HG03521 (cell line): ENCODE measurements at regions not wholly inside any gene's neighbourhood (a gene's known extent, or its start where the extent isn't known, plus 50 kb on each side); places are given as distances from the start of the nearest gene placed in this dataset.
"Not testable (repeated sequence)": the region's sequence is repeated elsewhere in the genome, so short reads cannot be mapped to it uniquely, and the experiment has no call there.

Experiments used
- ATAC-seq: cut with Tn5 transposase; IDR thresholded peaks from one replicate; pipeline ENCODE4 v1.9.1; 2021; ENCODE audit warnings: mild to moderate bottlenecking, moderate library complexity; ENCODE audit not compliant: unreplicated experiment

DNA sequence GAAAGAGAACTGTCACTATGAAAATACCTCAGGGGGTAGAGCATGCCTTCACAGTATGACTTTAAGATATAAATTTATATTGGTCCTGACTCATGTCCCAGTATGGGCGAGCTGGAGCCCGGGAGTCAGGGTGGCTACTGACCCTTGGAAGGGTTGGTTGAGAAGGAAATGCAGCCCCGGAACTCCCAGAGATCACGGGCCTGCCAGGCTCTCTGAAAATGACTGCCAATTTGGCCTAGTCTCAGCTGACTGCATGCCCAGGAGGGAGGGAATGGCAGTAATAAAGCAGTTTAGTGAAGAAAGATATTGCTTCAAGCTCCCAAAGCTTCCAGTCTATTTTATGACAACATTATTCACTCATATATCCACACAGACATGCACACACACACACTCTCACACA is 299.0 kb downstream of the NR2F2 start:
- no peak for ATAC-seq

DNA sequence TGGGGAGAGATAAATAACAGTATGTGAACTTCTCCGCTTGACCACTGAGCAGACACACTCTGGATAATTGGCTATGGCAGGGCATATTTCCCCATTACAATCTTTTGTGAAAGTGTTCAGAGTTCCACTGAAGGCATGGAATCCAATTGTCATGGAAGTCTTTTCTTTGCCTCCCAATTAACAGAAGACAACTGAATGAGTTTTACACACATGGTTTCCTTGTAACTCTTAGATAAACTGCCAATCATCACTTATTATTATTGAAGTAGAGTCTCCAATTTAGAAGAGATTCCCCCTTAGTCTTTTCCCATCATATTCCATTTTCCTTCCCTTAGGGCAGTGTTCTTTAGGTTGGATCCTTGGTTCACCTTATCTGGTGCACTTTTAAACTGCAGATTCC is 308.3 kb downstream of the NR2F2 start:
- no peak for ATAC-seq

DNA sequence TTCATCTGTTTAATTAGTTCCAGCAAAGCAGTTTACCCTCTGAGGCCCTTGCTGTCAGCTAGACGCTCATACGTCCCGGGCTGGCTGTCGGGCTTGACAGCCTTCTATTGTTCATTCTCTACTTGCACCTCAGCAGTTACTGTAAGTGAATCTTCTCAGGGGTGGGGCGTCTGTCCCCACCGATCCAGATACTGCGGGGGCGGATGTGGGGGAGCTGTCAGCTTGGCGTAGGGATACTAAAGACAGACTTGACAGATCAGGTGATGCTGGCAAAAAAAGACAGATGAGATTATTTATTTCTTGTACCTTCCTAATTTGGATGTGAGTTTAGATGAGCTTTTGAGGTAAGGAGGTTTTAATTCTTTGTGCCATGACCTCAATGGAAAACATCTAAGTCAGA is 315.3 kb downstream of the NR2F2 start:
- ATAC-seq, result no peak

DNA sequence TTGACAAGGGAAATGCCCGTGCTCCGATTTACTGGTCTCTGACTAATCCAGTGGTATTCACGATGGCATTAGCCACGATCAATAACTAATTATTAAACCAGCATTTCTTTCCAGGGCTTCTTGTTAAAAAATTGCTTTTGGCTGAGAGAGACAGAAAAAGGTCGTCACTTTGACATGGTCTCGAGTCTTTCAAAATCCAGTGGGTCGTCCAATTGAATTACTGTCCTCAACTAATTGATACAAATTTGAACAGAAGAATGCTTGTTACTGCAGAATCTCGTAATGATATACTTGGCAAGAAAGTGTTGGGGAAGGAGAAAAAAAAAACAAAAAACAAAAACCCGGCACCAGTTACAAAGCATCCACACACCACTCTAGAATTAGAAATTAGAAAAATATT is 318.4 kb downstream of the NR2F2 start:
- ATAC-seq, result no peak

DNA sequence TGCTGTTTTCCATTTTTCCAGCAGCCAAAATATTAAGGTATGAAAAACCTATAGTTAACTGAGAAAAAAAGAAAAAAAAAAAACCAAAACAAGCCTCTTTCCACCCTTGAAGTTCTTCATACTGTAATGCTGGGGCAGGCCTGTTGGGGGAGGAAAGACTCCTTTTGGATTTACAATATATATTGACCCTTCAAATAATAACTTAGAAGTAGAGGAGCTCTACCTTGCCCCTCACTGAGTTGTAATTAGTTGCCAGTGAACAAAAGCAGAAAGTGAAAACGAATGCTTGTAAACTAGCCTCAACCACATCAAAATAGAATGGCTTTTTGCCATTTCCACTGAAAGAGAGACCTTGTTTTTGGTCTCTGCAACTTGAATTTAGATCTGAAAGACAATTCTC is 326.6 kb downstream of the NR2F2 start:
- ATAC-seq, result no peak

DNA sequence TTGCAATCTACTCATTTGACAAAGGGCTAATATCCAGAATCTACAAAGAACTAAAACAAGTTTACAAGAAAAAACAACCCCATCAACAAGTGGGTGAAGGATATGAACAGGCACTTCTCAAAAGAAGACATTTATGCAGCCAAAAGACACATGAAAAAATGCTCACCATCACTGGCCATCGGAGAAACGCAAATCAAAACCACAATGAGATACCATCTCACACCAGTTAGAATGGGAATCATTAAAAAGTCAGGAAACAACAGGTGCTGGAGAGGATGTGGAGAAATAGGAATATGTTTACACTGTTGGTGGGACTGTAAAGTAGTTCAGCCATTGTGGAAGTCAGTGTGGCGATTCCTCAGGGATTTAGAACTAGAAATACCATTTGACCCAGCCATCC is 336.5 kb downstream of the NR2F2 start:
- not testable (repeated sequence) for ATAC-seq

DNA sequence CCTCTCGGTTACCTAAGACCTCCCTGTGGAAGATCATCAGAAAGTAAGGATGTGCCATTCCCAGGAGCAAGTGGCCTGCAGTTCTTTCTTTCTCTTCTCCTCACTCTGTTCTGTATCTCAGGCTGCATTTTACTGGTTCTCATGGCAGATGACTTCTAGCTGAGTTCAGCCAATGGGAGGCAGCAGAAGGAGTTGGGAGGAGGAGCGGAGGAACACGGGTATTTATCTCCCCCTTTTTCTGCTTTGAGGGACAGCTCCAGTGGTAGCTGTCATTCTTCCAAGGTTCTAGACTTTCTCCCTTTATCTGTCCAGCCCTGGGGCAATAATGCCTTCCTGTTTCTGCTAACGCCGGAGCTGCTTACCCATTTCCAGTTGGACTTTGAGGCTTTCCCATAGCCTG is 339.9 kb downstream of the NR2F2 start:
- ATAC-seq, result no peak

DNA sequence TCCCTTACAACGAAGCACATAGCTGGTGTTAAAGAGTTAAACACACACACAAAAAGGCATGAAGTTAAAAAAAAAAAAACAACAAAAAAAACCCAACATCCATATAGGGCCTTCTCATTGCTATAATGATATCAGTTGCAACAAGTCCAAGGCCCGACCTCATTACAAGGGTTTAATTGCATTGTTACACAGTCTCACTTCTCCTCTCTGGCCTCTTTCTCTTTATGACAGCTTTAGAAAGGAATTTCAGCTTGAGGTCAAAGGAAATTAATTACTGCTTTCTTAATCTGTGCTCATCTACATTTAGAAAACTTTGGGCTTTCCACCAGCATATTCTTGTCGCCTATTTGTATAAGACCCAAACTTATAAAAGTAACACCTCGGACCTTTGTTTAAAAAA is 342.1 kb downstream of the NR2F2 start:
- ATAC-seq, result no peak

DNA sequence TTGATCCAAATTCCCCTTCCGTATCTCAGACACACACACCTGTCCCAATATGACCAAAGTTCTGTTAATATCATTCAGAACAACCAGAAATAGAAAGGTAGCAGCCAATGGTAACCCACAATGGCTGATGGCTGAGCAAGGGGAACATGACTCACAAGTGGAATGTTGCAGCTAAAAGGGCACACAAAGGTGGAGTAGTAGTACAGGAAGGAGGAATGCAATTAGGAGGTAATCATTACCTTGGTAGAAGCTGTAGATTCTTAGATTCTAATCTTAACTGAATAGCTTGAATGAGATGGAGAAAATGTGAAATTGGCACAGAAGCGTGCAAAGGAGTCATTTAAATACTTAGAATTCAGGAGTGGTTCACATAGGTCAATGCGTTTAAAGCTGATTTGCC is 347.9 kb downstream of the NR2F2 start:
- ATAC-seq, result no peak

DNA sequence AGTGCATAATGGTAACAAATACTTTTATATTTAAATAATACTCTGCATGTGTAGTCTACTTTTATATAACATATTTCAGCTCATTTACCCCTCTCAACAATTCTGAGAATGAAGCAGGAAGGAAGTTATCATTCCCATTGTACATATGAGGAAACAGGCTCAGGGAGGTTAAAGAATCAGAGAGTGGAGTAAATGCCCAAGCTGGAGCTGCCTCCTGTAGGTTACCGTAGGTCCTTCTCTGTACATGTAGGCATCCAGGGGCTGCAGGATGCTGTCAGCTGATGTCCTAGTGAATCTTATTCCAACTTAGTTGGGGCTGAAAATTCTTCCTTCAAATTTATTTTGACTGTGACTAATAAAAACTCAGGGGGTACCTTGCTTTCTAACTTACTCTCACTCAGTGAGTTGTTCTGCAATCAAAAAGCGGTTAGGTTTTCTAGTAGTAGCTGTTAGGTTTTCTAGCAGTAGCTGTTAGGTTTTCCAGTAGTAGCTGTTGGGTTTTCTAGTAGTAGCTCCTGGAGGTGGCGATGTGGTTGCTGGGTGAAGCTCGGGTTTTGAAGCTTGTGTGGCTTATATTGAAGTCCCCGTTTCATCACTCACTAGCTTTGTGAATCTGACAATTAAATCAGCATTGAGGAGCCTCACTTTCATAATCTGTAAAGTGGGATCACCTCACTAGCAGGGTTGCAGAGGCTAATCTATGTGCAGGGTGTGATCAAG is 357.0 kb downstream of the NR2F2 start:
- ATAC-seq, result no peak

DNA sequence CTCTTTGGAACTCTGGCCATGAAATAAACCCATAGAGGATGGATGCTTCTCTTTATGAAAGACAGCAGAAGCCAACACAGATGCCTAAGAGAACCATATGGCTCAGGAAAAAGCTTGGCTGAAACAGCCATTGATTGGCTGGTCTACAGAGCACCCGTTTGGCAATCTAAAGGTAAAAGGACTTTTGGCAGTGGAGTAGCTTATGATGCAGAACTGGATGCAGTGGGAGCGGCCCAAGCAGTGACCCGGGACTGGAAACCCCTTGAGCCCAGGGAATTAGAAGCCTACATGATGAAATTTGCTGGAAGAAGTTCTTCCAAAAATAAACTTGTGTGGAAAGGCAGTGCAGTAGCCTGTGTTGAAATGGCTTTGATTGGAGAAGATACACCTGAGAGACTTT is 360.2 kb downstream of the NR2F2 start:
- ATAC-seq, result no peak

DNA sequence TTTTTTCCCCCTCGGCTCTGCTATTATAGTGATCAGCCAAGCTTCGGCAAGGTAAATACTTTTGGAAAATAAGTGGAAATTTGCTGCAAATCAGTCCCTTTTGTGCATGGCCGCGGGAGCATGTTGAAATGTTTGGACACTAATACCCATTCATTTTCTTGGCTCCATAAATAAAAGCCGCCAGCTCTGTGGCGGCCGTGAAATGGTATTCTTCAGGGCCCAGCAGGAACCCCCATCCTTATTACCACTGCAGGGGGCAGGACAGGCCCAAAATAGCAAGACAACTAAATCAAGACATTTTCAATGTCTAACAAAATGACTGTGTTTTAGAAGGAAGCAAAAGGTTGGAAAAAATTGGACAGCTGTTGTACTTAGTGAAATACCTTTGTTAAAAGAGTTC is 362.3 kb downstream of the NR2F2 start:
- no peak for ATAC-seq

DNA sequence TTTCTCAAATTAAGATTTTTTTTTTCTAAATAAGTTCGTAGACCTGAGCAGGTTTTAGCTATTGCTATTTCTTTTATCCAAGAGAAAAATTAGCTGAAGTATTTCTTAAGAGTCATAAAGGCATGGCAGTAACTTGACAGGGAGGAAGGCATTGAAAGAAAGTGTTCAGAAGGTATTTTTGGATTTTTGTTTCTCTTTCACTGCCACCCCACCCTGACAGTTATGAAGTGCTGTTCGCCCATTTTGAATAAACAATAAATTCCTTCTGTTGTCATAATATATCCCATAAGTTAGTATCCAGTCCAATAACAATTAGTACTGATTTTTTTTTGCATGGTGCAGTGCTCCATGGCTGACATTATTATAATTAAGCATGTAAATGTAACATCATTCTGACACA is 363.0 kb downstream of the NR2F2 start:
- ATAC-seq, result no peak

DNA sequence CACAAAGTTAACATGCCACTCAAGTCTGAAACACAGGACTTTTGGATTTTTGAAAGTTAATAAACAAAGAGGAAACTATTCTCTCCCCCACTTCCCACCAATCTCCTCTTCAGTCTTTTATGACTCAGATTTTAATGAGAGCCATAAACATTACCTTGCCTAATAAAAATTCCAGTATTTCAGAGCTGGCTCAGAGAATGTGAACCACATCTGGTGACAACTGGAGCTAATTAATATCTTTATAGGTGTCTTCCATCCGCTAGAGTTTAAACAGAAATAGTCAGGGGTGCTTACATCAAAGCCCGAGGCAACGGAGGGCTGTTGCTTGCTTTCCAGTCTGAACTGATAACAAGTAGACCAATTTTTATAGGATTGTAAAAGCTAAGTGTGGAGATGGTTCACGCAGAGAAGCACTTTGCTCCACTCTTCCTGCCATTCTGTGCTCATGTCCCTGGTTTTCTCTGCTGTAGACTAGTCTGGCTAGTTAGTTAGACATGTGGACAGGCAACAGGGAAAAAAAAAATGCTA is 363.6 kb downstream of the NR2F2 start:
- no peak for ATAC-seq

DNA sequence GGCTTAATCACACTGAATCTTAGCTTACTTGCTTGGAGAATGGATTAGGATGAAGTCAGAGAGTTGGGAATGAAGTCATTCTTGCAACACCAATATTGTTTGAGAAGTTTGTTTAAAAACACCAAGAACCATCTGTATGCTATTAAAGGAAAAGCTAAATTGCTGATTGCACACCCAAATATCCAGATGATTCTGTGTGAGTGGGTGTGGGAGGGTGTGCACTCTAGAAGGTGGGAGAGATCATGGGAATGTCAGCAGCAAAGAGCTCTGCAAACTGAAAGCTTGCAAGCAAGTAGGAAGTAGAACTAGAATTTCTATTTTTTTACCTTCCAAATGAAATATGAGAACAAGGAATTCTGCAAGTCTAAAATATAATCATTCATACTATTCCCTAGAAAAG is 364.9 kb downstream of the NR2F2 start:
- ATAC-seq, result no peak

DNA sequence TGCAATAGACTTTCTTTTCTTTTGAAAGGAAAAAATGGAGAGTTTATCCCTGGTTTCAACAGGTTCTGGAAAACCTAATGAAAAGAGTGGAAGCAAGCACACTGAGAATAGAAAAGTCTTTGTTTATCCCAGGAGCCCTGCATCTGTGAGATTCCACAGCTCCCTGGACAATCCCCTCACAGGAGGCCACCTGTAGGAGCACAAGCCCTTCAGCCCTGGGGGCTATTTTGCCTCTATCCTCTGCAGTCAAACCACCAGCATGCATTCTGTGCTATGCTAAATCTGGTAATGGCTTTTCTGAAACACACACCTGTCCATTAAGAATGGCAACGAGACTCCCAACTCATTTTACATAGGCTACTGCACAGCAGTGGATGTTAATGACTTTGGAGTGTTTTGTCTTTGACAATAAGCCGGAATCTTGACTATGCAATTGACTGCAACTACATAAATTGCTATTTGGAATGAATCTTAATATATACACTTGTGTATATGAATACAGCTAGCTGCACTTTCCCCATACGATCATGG is 369.4 kb downstream of the NR2F2 start:
- ATAC-seq, result no peak

DNA sequence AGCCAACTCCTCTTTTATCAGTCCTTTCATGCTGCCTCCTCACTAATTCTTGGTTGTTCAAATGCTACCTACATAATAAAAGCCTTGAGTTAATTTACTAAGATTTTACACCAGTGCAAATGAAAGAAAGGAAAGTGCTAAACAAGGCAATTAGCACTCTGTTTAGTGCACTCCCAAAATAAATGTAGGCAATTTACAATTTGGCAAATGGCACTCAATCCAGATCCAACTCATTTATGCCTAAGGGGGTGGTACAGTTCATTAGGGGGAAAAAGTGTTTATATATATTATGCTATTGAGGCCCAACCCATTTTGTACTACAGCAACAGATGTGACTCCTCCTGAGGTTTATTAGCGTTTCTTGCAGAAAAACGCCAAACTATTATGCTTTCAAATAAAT is 370.1 kb downstream of the NR2F2 start:
- ATAC-seq, result no peak

DNA sequence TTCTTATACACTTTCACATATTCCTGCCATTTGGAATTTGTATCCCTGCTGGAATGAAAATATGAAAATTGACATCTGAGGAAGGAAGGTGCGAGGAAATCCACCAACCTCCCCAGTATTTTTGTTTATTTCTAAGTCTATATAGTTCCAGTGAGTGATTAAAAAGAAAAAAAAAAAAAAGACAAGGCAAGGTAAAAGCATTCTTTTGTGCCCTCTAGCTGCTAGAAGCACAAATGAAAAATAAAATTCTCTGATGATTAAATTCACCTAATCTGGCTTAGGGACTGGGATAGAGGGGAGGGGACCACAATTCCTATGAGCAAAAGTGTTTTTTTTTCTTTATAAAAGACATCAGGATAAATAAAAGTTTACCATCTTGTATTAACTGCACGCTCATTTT is 370.9 kb downstream of the NR2F2 start:
- no peak for ATAC-seq

DNA sequence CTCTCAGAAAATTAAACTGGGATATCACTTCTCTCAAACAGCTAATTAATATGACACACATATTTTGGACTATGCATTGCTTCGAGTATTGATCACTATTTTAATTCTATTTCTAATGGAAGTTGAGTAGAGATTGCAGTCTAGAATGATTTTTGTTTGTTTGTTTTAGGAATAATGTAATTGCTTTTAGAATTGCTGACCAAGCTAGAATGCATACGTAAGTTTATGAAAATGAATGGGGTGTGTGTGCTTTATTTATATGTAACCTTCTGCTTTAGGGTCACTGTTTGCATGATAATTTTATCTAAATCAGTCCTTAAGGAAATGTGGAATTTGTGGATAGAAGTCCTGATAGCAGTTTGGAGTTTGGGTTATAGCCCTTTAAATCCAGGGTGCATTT is 371.4 kb downstream of the NR2F2 start:
- ATAC-seq, result no peak

DNA sequence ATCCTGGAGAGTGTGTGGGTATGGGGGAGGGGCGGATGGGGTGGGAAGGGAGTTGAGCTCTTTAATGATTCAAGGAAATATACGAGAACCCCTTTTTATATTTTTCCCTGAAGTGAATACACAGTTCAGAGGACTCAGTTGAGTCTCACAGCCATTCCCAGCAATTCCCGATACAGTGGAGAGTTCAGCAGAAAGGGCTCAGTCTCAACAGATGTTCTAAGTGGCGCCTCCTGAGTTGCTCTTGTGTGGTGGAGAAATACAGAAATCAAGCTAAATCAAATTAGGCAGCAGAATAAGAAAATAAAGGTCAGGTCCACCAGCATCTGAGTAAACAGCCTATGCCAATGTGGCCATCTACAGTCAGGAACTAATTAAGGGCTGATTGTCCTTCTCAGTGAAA is 372.1 kb downstream of the NR2F2 start:
- ATAC-seq, result no peak

DNA sequence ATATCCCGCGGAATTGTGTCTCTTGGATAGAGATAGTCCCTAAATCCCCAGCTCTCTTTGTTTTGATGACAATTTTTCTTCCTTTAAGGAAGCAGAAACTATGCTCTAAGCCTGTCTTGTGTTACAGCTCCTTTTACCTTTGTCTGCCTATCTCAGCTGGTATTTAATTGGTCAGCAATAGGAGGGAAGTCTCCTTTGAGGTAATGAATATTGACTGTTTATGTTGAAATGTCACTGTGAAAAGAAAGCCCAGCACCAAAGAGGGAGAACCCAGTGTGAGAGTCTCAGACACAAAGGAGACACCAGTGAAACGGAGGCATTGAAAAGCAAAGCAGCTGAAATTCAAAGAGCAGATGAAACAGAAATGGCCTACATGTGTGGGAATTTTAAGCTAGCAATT is 372.6 kb downstream of the NR2F2 start:
- no peak for ATAC-seq

DNA sequence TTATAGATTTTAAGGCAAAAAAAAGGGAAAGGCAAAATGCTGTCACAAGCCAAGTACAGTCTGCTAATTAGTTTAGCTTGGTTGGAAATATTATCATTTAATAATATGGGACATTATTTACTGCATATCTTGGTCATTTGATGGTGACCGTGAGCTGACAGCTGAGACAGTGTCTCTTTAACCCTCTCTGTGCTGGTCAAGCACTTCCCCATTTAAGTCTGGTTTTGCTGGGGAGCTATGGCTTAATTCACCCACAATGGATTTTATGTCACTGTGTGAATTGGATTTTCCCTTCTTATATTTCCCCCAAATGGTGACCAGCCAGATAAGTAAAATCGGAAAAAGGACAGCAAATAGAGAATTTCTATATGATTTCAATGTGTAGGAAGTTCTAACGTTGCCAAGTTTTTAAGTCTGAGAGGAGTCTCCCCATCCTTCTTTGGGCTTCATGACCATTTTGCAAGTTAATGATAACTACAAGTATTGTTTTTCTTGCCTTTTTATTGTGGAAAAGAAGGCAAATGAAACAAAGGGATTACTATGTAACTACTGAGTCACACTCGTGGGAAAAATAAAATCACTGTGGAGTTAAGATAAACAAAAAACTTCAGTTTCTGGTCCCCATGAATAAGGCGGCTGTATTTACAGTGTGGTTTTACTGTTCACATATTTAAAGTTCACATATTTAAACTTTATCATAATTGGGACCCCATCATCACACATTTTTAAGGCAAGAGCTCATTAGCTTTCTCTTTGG is 373.5 kb downstream of the NR2F2 start:
- no peak for ATAC-seq
